KMS-11 (cell line): ENCODE measurements at regions not wholly inside any gene's neighbourhood (a gene's known extent, or its start where the extent isn't known, plus 50 kb on each side); places are given as distances from the start of the nearest gene placed in this dataset.
"Not testable (repeated sequence)": the region's sequence is repeated elsewhere in the genome, so short reads cannot be mapped to it uniquely, and the experiment has no call there.

ENCODE experiments used
- H2AFZ ChIP-seq: fragments of 200-600 bp; sonication (generic); 2 replicates; pipeline ENCODE4 v1.6.1; 2016; ENCODE audit warnings: antibody characterized with exemption, mixed run types, low read depth
- H3K27ac ChIP-seq: fragments of 200-600 bp; sonication (generic); 2 replicates; pipeline ENCODE4 v1.6.1; 2016; ENCODE audit warnings: mild to moderate bottlenecking, mixed run types
- H3K27me3 ChIP-seq: fragments of 200-600 bp; sonication (generic); 2 replicates; pipeline ENCODE4 v1.6.1; 2017; ENCODE audit warnings: mild to moderate bottlenecking, low read depth, mixed run types, moderate library complexity; ENCODE audit not compliant: insufficient read depth
- H3K36me3 ChIP-seq: fragments of 200-600 bp; sonication (generic); 2 replicates; pipeline ENCODE4 v1.6.1; 2017; ENCODE audit warnings: mild to moderate bottlenecking, mixed run types; ENCODE audit not compliant: insufficient read depth
- H3K4me1 ChIP-seq: fragments of 200-600 bp; sonication (generic); 2 replicates; pipeline ENCODE4 v1.6.1; 2016; ENCODE audit warnings: mild to moderate bottlenecking, low read depth, mixed run types; ENCODE audit not compliant: poor library complexity, severe bottlenecking
- H3K4me2 ChIP-seq: fragments of 200-600 bp; sonication (generic); 2 replicates; pipeline ENCODE4 v1.7.0; 2016; ENCODE audit warnings: mild to moderate bottlenecking, mixed run types
- H3K4me3 ChIP-seq: fragments of 200-600 bp; sonication (generic); IDR thresholded peaks from 2 replicates; pipeline ENCODE4 v1.6.1; 2017; ENCODE audit warnings: low read depth, low read length, mixed read lengths; ENCODE audit not compliant: insufficient read depth
- H3K79me2 ChIP-seq: fragments of 200-600 bp; sonication (generic); 2 replicates; pipeline ENCODE4 v1.6.1; 2016; ENCODE audit warnings: low read depth, mixed run types; ENCODE audit not compliant: insufficient read depth
- H3K9ac ChIP-seq: fragments of 200-600 bp; sonication (generic); 2 replicates; pipeline ENCODE4 v1.6.1; 2016; ENCODE audit warnings: mild to moderate bottlenecking, mixed run types
- H4K20me1 ChIP-seq: fragments of 200-600 bp; sonication (generic); 2 replicates; pipeline ENCODE4 v1.6.1; 2016; ENCODE audit warnings: mild to moderate bottlenecking, mixed run types; ENCODE audit not compliant: insufficient read depth

DNA sequence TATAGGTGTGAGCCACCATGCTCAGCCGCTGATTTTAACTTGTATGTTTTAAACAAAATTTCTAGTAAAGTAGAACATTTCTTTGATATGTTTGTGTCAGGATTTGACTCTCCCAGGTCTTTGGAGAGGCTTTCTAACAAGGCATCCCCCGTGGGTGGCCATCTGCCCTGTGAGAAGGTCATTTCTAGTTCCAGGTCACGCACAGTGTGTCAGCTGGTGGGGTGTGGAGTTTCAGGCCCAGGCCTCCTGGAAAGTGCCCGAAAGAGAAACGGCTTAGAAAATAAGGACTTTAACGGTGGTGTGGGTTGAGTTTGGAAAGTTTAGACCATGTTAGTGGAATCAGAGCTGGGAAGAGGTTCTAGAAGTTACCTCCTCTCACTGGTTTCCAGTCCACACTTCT, 61.0 kb downstream of the SPDYE17 start:
- H3K36me3 ChIP-seq, H3K27ac ChIP-seq, H3K79me2 ChIP-seq, H3K4me2 ChIP-seq, H4K20me1 ChIP-seq, H3K9ac ChIP-seq, H3K4me1 ChIP-seq, H3K27me3 ChIP-seq, H3K4me3 ChIP-seq, H2AFZ ChIP-seq: not testable (repeated sequence)

DNA sequence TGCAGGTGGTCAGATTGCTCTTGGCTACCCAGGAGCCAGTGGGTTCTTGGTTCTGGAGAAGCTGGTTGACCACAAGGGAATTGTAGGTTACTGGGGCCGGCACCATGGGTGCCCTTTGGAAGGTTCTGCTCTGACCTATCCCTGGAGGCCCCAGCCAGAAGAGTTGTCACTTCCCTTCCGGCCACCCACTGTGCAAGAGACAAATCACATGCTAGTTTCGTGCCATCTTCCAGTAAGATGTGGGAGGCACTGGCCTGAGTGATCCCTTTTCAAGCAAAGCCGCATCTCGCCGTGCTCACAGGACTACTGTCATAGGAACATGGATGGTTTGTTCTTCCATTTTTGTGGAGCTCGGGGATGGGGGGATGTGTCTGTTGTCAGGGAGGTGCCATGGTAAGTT, 62.3 kb downstream of the SPDYE17 start:
- H4K20me1 ChIP-seq, H3K4me2 ChIP-seq, H3K9ac ChIP-seq, H3K4me3 ChIP-seq, H2AFZ ChIP-seq, H3K4me1 ChIP-seq, H3K27me3 ChIP-seq, H3K36me3 ChIP-seq, H3K79me2 ChIP-seq, H3K27ac ChIP-seq: not testable (repeated sequence)

- not testable (repeated sequence) for H3K4me1 ChIP-seq, H4K20me1 ChIP-seq, H2AFZ ChIP-seq, H3K4me2 ChIP-seq, H3K79me2 ChIP-seq, H3K9ac ChIP-seq, H3K27ac ChIP-seq, H3K27me3 ChIP-seq, H3K4me3 ChIP-seq, H3K36me3 ChIP-seq
These were observed 66.2 kb downstream of the SPDYE17 start for GRCh38 chr7:76965731-76966548.

GRCh38 chr7:76964050-76964449, 68.1 kb downstream of the SPDYE17 start:
- not testable (repeated sequence) for H2AFZ ChIP-seq, H3K4me1 ChIP-seq, H3K4me2 ChIP-seq, H3K27ac ChIP-seq, H4K20me1 ChIP-seq, H3K4me3 ChIP-seq, H3K36me3 ChIP-seq, H3K27me3 ChIP-seq, H3K79me2 ChIP-seq, H3K9ac ChIP-seq

- not testable (repeated sequence) for H3K36me3 ChIP-seq, H4K20me1 ChIP-seq, H2AFZ ChIP-seq, H3K79me2 ChIP-seq, H3K4me1 ChIP-seq, H3K27ac ChIP-seq, H3K27me3 ChIP-seq, H3K4me2 ChIP-seq, H3K4me3 ChIP-seq, H3K9ac ChIP-seq
These were observed 69.1 kb downstream of the SPDYE17 start for GRCh38 chr7:76963061-76963460.

DNA sequence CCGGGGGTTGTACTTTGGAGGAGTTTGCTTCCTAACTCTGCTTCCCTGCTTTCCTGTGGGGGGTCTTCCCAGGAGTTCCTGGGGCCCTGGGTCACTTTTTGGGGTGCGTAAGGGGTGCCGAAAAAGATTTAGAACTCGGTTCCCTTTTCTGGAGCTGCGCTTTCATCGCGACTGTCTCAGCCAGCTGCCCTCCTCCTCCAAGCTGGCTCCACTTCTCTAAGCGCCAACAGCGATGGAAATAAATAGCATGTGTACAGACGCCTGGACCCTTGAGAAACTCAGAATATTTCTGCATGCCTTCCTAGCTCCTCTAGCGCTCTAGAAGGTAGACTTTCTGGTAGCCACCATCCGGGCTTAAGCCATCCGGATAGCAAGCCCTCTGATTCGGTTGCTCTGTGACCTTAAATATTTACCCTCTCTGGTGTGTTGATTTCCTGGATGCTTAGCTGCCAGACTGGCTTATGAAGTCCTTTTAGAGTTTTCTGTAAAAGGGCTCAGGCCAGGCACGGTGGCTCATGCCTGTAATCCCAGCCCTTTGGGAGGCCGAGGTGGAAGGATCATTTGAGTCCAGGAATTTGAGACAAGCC, 71.7 kb downstream of the SPDYE17 start:
- H3K4me1 ChIP-seq, H3K79me2 ChIP-seq: not testable (repeated sequence)

GRCh38 chr7:76959573-76960399, 72.4 kb downstream of the SPDYE17 start:
- H2AFZ ChIP-seq, H3K79me2 ChIP-seq, H3K4me2 ChIP-seq, H3K27ac ChIP-seq, H3K9ac ChIP-seq, H3K4me3 ChIP-seq, H3K4me1 ChIP-seq, H3K36me3 ChIP-seq, H3K27me3 ChIP-seq, H4K20me1 ChIP-seq: not testable (repeated sequence)

More for the DNA sequence above, 71.7 kb downstream of the SPDYE17 start:
- not testable (repeated sequence) for H3K27me3 ChIP-seq, H4K20me1 ChIP-seq, H2AFZ ChIP-seq, H3K36me3 ChIP-seq, H3K27ac ChIP-seq, H3K9ac ChIP-seq, H3K4me3 ChIP-seq, H3K4me2 ChIP-seq

- not testable (repeated sequence) for H4K20me1 ChIP-seq
These were observed 75.6 kb downstream of the SPDYE17 start for GRCh38 chr7:76956531-76956930.

GRCh38 chr7:76955124-76955523, 77.0 kb downstream of the SPDYE17 start:
- not testable (repeated sequence) for H3K4me2 ChIP-seq, H3K4me3 ChIP-seq
- peak overlapping the region; percentile 59; the same call in 1 of the 2 replicates for H3K9ac ChIP-seq

More at GRCh38 chr7:76956531-76956930, 75.6 kb downstream of the SPDYE17 start:
- not testable (repeated sequence) for H3K4me2 ChIP-seq, H3K4me3 ChIP-seq, H2AFZ ChIP-seq, H3K79me2 ChIP-seq, H3K27me3 ChIP-seq, H3K4me1 ChIP-seq, H3K36me3 ChIP-seq, H3K27ac ChIP-seq, H3K9ac ChIP-seq

DNA sequence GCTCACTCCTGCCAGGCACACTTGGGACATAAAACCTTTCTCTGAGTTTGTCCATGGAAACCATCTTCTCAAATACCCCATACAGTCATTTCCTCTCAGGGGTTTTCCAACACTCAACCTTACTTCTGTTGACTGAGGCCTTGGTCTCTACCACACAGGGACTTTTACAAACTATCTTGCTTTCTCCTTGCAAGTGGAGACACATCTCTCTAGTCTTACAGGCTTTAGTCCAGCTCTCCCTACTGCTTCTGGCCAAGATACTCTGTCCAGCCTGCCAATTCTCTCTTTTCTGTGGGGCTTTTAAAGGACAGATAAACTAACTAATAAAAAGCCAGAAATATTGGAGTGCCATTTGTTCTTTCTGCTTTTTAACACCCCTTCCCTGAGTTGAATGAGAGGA, 87.6 kb downstream of the SPDYE17 start:
- H2AFZ ChIP-seq, H3K4me3 ChIP-seq, H3K27me3 ChIP-seq, H4K20me1 ChIP-seq, H3K27ac ChIP-seq, H3K9ac ChIP-seq, H3K4me1 ChIP-seq, H3K36me3 ChIP-seq, H3K79me2 ChIP-seq, H3K4me2 ChIP-seq: not testable (repeated sequence)

More at GRCh38 chr7:76955124-76955523, 77.0 kb downstream of the SPDYE17 start:
- H3K27ac ChIP-seq: peak overlapping the region; percentile 82
- H2AFZ ChIP-seq, H3K4me1 ChIP-seq, H3K79me2 ChIP-seq, H4K20me1 ChIP-seq, H3K27me3 ChIP-seq, H3K36me3 ChIP-seq: not testable (repeated sequence)
